H1 (cell line): ENCODE measurements at regions not wholly inside any gene's neighbourhood (a gene's known extent, or its start where the extent isn't known, plus 50 kb on each side); places are given as distances from the start of the nearest gene placed in this dataset.

Experiments
- ZNF274 ChIP-seq: IDR thresholded peaks from 2 replicates; pipeline ENCODE4 v1.7.0; 2012; ENCODE audit warnings: low read length, borderline replicate concordance; ENCODE audit errors: extremely low read depth

GRCh38 chr11:119850822-119851409, 121.9 kb upstream of the NECTIN1 start (continued):
- no peak for TF ChIP-seq ZNF274
